H1 (cell line): ENCODE measurements at regions not wholly inside any gene's neighbourhood (a gene's known extent, or its start where the extent isn't known, plus 50 kb on each side); places are given as distances from the start of the nearest gene placed in this dataset.

Source experiments
- CTCF ChIA-PET: fragments of 300-600 bp; sonication (Branson Sonifier 250); formaldehyde crosslinking; loops from one replicate; lab custom pipeline; 2021; ENCODE audit not compliant: partially characterized antibody; lab: Charles Lee
- POLR2A ChIA-PET: fragments of 300-600 bp; sonication (Branson Sonifier 250); formaldehyde crosslinking; loops from one replicate; lab custom pipeline; 2021; ENCODE audit warnings: inconsistent platforms; ENCODE audit not compliant: partially characterized antibody; lab: Charles Lee
- DNase-seq, 2 experiments: peaks; one replicate each; pipeline versions ENCODE4 v3.0.0 to v3.0.0-alpha.2; 2010 to 2022; ENCODE audit warnings: low spot score in 2 of 2, low read depth in 1 of 2, mixed read lengths in 1 of 2
- FAIRE-seq: peaks from 2 replicates; lab custom pipeline; 2011; peaks lifted over from hg19 to GRCh38; lab: Jason Lieb, UNC
- H2AFZ ChIP-seq: 2 replicates; pipeline ENCODE4 v1.8.1; 2012; ENCODE audit warnings: low read length, inconsistent platforms
- H2AK5ac ChIP-seq: 2 replicates; pipeline ENCODE4 v1.6.1; 2013; ENCODE audit warnings: low read depth, low read length
- H2BK120ac ChIP-seq: replicated peaks from 2 replicates; pipeline ENCODE3; 2013; ENCODE audit warnings: low read depth, low read length, inconsistent platforms
- H2BK12ac ChIP-seq: 2 replicates; pipeline ENCODE4 v1.6.1; 2013; ENCODE audit warnings: low read depth, low read length
- H2BK15ac ChIP-seq: 2 replicates; pipeline ENCODE4 v1.6.1; 2013; ENCODE audit warnings: low read length
- H2BK20ac ChIP-seq: 2 replicates; pipeline ENCODE4 v1.6.1; 2013; ENCODE audit warnings: low read length
- H2BK5ac ChIP-seq: 2 replicates; pipeline ENCODE4 v1.6.1; 2013; ENCODE audit warnings: low read depth, low read length
- H3K14ac ChIP-seq: 2 replicates; pipeline ENCODE4 v1.6.1; 2013; ENCODE audit warnings: inconsistent platforms; ENCODE audit not compliant: insufficient read length
- H3K18ac ChIP-seq: 2 replicates; pipeline ENCODE4 v1.6.1; 2013; ENCODE audit warnings: low read length; ENCODE audit errors: extremely low read depth
- H3K23ac ChIP-seq: 2 replicates; pipeline ENCODE4 v1.6.1; 2013; ENCODE audit warnings: inconsistent platforms; ENCODE audit not compliant: insufficient read length
- H3K23me2 ChIP-seq: 2 replicates; pipeline ENCODE4 v1.6.1; 2013; ENCODE audit warnings: low read depth, low read length
- H3K27ac ChIP-seq: 2 replicates; pipeline ENCODE4 v1.6.1; 2011; ENCODE audit warnings: low read depth, low read length, inconsistent platforms
- H3K27me3 ChIP-seq, 4 experiments: replicated peaks in 1 of 4; 1 replicate in 1 of 4; 2 replicates in 3 of 4; pipeline versions ENCODE4 v1.6.1 to v1.8.1; 2011 to 2013; ENCODE audit warnings: low read length in 3 of 4, mild to moderate bottlenecking in 3 of 4, inconsistent platforms in 2 of 4, mixed read lengths in 2 of 4, moderate library complexity in 1 of 4; ENCODE audit not compliant: control insufficient read depth in 3 of 4, insufficient read depth in 3 of 4; ENCODE audit errors: extremely low read depth in 1 of 4
- H3K36me3 ChIP-seq, 4 experiments: 2 replicates each; pipeline versions ENCODE4 v1.6.1 to v1.8.1; 2011 to 2013; ENCODE audit warnings: mild to moderate bottlenecking in 4 of 4, low read length in 3 of 4, moderate library complexity in 2 of 4, control low read depth in 1 of 4, inconsistent platforms in 1 of 4; ENCODE audit not compliant: insufficient read depth in 4 of 4, control insufficient read depth in 2 of 4
- H3K4ac ChIP-seq: replicated peaks from 2 replicates; pipeline ENCODE3; 2013; ENCODE audit warnings: low read length, low read depth, mixed read lengths, inconsistent platforms; ENCODE audit not compliant: insufficient read length
- H3K4me1 ChIP-seq, 4 experiments: replicated peaks in 1 of 4; 1 replicate in 1 of 4; 2 replicates in 3 of 4; pipeline versions ENCODE4 v1.6.1 to v1.8.1; 2011 to 2013; ENCODE audit warnings: low read length in 3 of 4, inconsistent platforms in 2 of 4, mixed read lengths in 1 of 4; ENCODE audit not compliant: insufficient read depth in 4 of 4, control insufficient read depth in 3 of 4
- H3K4me2 ChIP-seq, 2 experiments: 2 replicates each; pipeline versions ENCODE4 v1.6.1 to v1.8.1; 2011 to 2013; ENCODE audit warnings: low read depth in 2 of 2, low read length in 2 of 2, control low read depth in 1 of 2, inconsistent platforms in 1 of 2, mild to moderate bottlenecking in 1 of 2; ENCODE audit not compliant: insufficient read depth in 1 of 2
- H3K4me3 ChIP-seq, 4 experiments: fragments of 200-600, 300-600 bp in 1 of 4; sonication (generic), shearing (Covaris generic), sonication (Bioruptor Twin) in 1 of 4; 2 replicates each; pipeline versions ENCODE4 v1.5.1 to v1.8.1; 2011 to 2016; ENCODE audit warnings: low read length in 4 of 4, low read depth in 3 of 4, control low read depth in 2 of 4, inconsistent platforms in 2 of 4, mild to moderate bottlenecking in 2 of 4, mixed read lengths in 1 of 4, moderate library complexity in 1 of 4; ENCODE audit not compliant: insufficient read depth in 2 of 4; ENCODE audit errors: extremely low read depth in 1 of 4
- H3K56ac ChIP-seq: replicated peaks from 2 replicates; pipeline ENCODE3; 2013; ENCODE audit warnings: low read depth, mild to moderate bottlenecking, mixed read lengths, low read length, inconsistent platforms; ENCODE audit not compliant: insufficient read length
- H3K79me1 ChIP-seq: 2 replicates; pipeline ENCODE4 v1.6.1; 2013; ENCODE audit warnings: low read depth, low read length, control low read depth
- H3K79me2 ChIP-seq, 2 experiments: 2 replicates each; pipeline versions ENCODE4 v1.6.1 to v1.8.1; 2012 to 2013; ENCODE audit warnings: low read length in 2 of 2, mild to moderate bottlenecking in 2 of 2, inconsistent platforms in 1 of 2; ENCODE audit not compliant: insufficient read depth in 2 of 2, control insufficient read depth in 1 of 2
- H3K9ac ChIP-seq, 4 experiments: replicated peaks in 1 of 4; 1 replicate in 1 of 4; 2 replicates in 3 of 4; pipeline versions ENCODE4 v1.6.1 to v1.8.1; 2011 to 2013; ENCODE audit warnings: low read depth in 3 of 4, low read length in 3 of 4, control low read depth in 2 of 4, mild to moderate bottlenecking in 2 of 4, moderate library complexity in 2 of 4, inconsistent platforms in 1 of 4; ENCODE audit errors: extremely low read depth in 1 of 4
- H3K9me3 ChIP-seq, 2 experiments: 2 replicates each; pipeline versions ENCODE4 v1.6.1 to v1.8.1; 2012 to 2013; ENCODE audit warnings: mild to moderate bottlenecking in 2 of 2, moderate library complexity in 2 of 2, control low read depth in 1 of 2, inconsistent platforms in 1 of 2, low read depth in 1 of 2, low read length in 1 of 2, mixed read lengths in 1 of 2; ENCODE audit not compliant: insufficient read depth in 2 of 2
- H4K20me1 ChIP-seq, 2 experiments: replicated peaks in 1 of 2; 2 replicates each; pipeline versions ENCODE3 to v1.8.1; 2011 to 2013; ENCODE audit warnings: inconsistent platforms in 2 of 2, low read length in 2 of 2, mild to moderate bottlenecking in 1 of 2; ENCODE audit not compliant: insufficient read depth in 2 of 2, control insufficient read depth in 1 of 2
- H4K5ac ChIP-seq: 2 replicates; pipeline ENCODE4 v1.6.1; 2013; ENCODE audit warnings: low read length, low read depth, mixed read lengths, inconsistent platforms; ENCODE audit not compliant: insufficient read length
- H4K8ac ChIP-seq: 2 replicates; pipeline ENCODE4 v1.8.0; 2013; ENCODE audit warnings: mild to moderate bottlenecking, moderate library complexity, low read length, inconsistent platforms; ENCODE audit not compliant: insufficient read depth; ENCODE audit errors: extremely low read depth
- H4K91ac ChIP-seq: replicated peaks from 2 replicates; pipeline ENCODE3; 2013; ENCODE audit warnings: low read length, mixed read lengths, inconsistent platforms; ENCODE audit not compliant: insufficient read length
- EZH2 ChIP-seq: fragments of 200-600 bp; sonication (generic); IDR thresholded peaks from 2 replicates; pipeline ENCODE4 v1.7.1; 2012; ENCODE audit warnings: low read depth, mild to moderate bottlenecking, moderate library complexity, low read length, inconsistent platforms; ENCODE audit not compliant: severe bottlenecking
- WGBS, 2 experiments: shearing (Covaris generic) in 1 of 2; methylation state at CpG; one replicate each; pipeline versions ENCODE4 v1.1.6 to v1.1.7; 2013 to 2015; ENCODE audit warnings: low lambda C conversion rate in 2 of 2, mixed read lengths in 2 of 2, inconsistent platforms in 1 of 2, low coverage in 1 of 2, missing lambda C conversion rate in 1 of 2; ENCODE audit not compliant: insufficient replicate concordance in 2 of 2, insufficient coverage in 1 of 2, insufficient read length in 1 of 2; ENCODE audit errors: extremely low coverage in 1 of 2, missing lambda C conversion rate in 1 of 2; 5-methylcytosine and 5-hydroxymethylcytosine counted together

DNA sequence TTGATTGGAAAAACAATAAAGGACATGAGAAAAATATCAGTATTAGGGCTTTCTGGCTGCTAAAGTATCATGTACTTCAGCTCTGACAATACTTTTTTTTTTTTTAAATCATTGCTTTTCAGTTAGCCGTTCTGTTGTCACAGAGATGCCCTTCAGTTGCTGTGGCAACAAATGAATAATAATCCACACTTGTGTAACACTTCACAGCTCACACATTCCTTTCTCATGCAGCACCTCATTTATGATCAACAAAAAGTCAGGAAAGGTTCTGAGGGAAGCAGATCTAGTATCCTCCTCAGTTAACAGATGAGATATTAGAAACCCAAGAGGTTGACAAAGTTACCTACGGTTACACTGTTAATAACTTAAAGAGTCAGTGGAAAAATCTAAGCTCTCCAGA, 444.2 kb upstream of the SLIT2 start:
- no peaks in the 10 kb centered on the region for H3K9me3 ChIP-seq
- TF ChIP-seq EZH2: no peak
- H2BK5ac ChIP-seq: no peak overlapping the region
- no peak overlapping the region for H2BK120ac ChIP-seq
- no peak overlapping the region for H2BK20ac ChIP-seq
- H2AFZ ChIP-seq: no peak overlapping the region
- no peak overlapping the region for H3K14ac ChIP-seq
- H3K9ac ChIP-seq: no peak overlapping the region
- no peak overlapping the region for H3K4ac ChIP-seq
- no peak overlapping the region for H2BK15ac ChIP-seq
- no peak overlapping the region for H3K4me2 ChIP-seq
- no peak overlapping the region for H3K56ac ChIP-seq
- ChIA-PET POLR2A (interaction anchor here (0.6 kb wide), 1 partner anchor 1932 kb away, joined by 3 read pairs; no protein-coding TSS in a partner anchor), CTCF (no interaction called here)
- H3K23ac ChIP-seq: no peak overlapping the region
- no peaks in the 10 kb centered on the region for H3K4me1 ChIP-seq
- 91% methylated on average over 2 of the region's 2 CpGs; no CpG with 5 or more reads in 1 of the 2 experiments for WGBS, 2 experiments
- no peak overlapping the region for H3K18ac ChIP-seq
- no peaks in the 10 kb centered on the region for H3K79me2 ChIP-seq
- no peak overlapping the region for H2AK5ac ChIP-seq
- no peak overlapping the region for H4K91ac ChIP-seq
- H3K79me1 ChIP-seq: no peaks in the 10 kb centered on the region
- no peak overlapping the region for H4K8ac ChIP-seq
- FAIRE-seq (no peak), DNase-seq (no peak)
- H4K5ac ChIP-seq: no peak overlapping the region
- no peak overlapping the region for H3K27ac ChIP-seq
- no peaks in the 10 kb centered on the region for H4K20me1 ChIP-seq
- H2BK12ac ChIP-seq: no peak overlapping the region
- H3K23me2 ChIP-seq: no peaks in the 10 kb centered on the region
- H3K4me3 ChIP-seq: no peak overlapping the region
- no peaks in the 10 kb centered on the region for H3K27me3 ChIP-seq
- H3K36me3 ChIP-seq: no peaks in the 10 kb centered on the region
